ENCODE measurements at regions not wholly inside any gene's neighbourhood (a gene's known extent, or its start where the extent isn't known, plus 50 kb on each side); places are given as distances from the start of the nearest gene placed in this dataset.
"Not testable (repeated sequence)": the region's sequence is repeated elsewhere in the genome, so short reads cannot be mapped to it uniquely, and the experiment has no call there.

GRCh38 chr2:85969367-85969766, 80.6 kb upstream of the ST3GAL5 start:
- ATAC-seq (ENCODE audit: poor library complexity); intact Hi-C loops (cut with DNase I); DNase-seq: not testable (repeated sequence)

- ATAC-seq (ENCODE audit: poor library complexity); DNase-seq; intact Hi-C loops (cut with DNase I): not testable (repeated sequence)
Observed at GRCh38 chr2:85965770-85966169, 77.0 kb upstream of the ST3GAL5 start.

DNA sequence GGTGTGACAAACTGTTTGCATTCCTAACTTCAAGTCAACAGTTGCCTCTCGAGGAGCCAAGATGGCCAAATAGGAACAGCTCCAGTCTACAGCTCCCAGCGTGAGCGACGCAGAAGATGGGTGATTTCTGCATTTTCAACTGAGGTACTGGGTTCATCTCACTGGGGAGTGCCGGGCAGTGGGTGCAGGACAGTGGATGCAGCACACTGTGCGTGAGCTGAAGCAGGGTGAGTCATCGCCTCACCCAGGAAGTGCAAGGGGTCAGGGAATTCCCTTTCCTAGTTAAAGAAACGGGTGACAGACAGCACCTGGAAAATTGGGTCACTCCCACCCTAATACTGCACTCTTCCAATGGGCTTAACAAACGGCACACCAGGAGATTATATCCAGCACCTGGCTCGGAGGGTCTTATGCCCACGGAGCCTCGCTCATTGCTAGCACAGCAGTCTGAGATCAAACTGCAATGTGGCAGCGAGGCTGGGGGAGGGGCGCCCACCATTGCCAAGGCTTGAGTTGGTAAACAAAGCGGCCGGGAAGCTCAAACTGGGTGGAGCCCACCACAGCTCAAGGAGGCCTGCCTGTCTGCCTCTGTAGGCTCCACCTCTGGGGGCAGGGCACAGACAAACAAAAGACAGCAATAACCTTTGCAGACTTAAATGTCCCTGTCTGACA, 75.1 kb upstream of the ST3GAL5 start:
- intact Hi-C loops (cut with DNase I); ATAC-seq (ENCODE audit: poor library complexity); DNase-seq: not testable (repeated sequence)

GRCh38 chr2:85963068-85963467, 74.3 kb upstream of the ST3GAL5 start:
- no peak for ATAC-seq (ENCODE audit: poor library complexity)
- intact Hi-C loops (cut with DNase I): no loop called here
- no peak for DNase-seq

DNA sequence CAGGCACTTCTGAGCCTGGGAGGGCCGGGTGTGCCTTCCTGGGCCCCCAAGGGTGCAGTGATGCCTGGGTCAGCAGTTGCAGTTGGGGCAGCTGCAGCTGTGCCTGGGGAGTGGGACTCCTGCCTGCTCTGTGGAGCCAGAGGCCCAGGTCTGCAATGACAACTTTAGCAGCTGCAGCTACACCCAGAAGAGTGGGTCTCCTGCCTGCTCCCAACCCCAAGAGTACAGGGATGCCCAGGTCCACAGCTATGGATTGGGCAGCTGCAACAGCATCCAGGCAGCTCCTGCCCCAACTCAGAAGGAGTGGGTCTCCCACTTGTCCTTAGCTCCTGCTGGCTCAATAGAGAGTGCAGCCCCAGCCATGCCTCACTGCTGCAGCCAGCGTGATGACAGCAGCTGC, 73.0 kb upstream of the ST3GAL5 start:
- ATAC-seq (ENCODE audit: poor library complexity) (no peak), DNase-seq (no peak)
- intact Hi-C loops (cut with DNase I): no loop called here

DNA sequence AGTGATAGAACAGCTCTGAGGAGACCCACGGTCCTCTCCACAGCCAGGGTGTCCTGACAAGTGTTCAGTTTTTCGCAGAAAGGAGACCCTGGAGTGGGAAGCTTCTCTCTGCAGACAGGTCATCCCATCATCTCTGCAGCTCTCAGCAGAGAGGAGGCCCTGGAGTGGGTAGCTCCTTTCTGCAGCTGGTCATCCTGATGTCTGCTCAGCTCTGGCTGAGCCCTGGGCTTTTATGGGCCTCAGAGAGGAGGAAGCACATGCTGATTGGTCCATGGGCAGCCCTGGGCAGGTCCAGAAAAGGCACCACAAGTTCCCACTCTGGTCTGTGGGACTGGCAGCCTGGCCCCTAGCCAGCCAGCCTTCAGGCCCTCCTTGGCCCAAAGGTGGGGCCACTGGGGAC, 72.3 kb upstream of the ST3GAL5 start:
- ATAC-seq (ENCODE audit: poor library complexity): no peak
- DNase-seq: no peak
- intact Hi-C loops (cut with DNase I): no loop called here

DNA sequence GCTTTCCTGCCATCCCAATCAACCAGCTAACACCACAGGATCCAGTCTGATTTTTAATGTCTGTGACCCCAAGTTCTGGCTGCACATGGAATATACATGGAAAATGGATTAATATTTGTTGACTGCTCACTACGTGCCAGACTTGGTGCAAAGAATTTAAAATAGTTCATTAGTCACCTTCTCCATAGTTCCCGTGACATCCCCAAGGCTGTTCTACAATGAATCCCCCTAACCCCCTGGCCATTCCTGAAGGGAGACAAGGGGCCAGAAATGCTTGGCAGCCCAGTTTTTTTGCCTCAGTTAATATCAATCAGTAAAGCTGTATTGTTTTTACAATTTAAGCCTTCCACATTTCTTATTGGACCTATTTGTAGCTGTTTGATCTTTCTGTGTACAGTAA, 71.0 kb upstream of the ST3GAL5 start:
- ATAC-seq (ENCODE audit: poor library complexity) (no peak), DNase-seq (no peak)
- intact Hi-C loops (cut with DNase I): no loop called here

- intact Hi-C loops (cut with DNase I): no loop called here
- no peak for ATAC-seq (ENCODE audit: poor library complexity)
- no peak for DNase-seq
Observed at GRCh38 chr2:85959185-85959584, 70.4 kb upstream of the ST3GAL5 start.

DNA sequence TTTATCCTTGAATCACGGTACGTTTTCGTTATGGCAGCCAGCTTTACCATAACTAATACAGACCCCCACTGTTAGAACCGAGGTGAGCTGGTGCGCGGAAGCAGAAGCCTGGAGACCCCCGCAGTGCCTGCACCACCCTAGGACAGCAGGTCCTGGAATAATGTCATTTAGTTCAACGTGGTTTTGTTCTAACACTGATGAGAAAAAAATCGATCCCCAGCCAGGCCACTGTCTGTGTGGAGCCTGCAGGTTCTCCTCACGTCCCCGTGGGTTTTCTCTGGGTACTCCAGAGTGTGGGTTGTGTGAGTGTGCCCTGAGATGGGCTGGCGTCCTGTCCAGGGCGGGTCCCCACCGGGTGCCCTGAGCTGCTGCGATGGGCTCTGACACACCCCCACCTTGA, 69.9 kb upstream of the ST3GAL5 start:
- intact Hi-C loops (cut with DNase I): no loop called here
- DNase-seq (no peak), ATAC-seq (ENCODE audit: poor library complexity) (no peak)

DNA sequence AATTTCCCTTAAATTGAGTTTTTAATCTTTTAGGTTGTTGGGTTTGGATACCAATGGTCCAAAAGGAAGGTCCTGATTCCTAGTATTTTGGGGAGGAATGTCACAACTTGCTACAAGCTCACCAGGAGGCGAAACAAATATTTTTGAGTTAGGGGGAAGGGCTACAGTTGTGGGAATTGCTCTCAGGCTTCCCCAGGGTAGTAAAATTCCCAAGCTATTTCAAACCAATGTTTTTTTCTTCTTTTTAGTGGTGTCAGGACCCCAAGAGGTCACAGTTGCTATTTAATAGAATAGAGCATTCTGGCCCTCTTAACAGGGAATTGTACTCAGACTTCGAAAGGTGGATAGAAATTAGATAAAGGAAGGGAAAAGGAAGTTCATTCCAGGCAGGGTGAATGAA, 68.5 kb upstream of the ST3GAL5 start:
- intact Hi-C loops (cut with DNase I): no loop called here
- no peak for DNase-seq
- no peak for ATAC-seq (ENCODE audit: poor library complexity)

DNA sequence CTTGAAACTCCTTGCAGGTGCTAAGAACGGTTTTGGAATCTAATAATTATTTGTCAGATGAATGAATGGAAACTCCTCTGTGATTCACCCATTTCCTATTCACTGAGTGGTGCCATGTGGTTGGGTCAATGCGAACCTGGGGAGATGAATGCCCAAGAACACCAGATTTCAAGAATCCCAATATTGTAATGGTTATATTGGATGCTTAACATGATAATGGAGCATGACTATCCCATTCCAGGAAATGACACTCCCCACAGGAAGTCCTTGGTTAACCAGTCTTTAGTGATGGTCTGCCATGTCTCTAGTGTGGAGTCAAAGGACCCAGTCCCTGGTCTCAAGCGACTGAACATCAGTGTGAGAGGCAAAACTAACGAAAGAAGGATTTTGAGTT, 67.9 kb upstream of the ST3GAL5 start:
- DNase-seq (no peak), ATAC-seq (ENCODE audit: poor library complexity) (no peak)
- intact Hi-C loops (cut with DNase I): no loop called here

DNA sequence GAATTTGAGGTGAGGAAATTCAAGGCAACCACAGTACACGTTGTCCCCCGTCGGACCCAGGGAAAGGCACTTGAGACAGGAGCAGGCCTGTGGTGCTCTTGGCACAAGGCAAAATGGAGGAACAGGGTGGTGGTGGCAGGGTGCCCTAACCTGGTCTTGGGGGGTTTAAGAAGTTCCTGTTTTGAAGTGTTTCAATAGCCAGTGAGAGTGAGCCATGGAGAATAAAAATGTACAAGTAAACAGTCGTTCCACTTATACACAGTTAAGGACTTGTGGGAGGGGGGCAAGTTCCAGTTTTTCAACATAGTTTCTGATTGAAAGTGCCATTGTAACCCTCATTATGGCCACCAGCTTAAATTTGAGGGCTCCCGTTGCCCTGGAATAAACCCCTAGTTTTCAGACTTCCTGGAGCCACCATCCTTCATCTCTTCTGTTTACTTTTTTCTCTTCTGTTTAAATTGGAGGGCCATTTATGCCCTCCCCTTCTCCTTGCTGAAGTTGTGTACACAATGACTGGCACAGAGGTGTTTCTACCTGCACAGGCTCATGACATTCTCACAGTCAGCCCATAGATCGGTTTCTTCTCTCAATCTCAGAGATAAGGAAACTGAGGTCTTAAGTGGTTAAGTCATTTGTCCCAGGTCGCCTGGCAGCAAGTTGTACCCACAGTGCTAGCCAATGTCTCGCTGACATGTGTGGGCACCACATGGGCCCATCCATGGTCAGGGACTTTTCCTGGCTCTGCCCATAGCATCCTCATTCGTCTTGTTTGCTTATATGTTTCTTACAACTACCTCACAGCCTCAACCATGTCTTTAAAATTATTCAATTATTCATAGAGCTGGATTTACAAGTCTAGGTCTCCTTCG, 66.0 kb upstream of the ST3GAL5 start:
- intact Hi-C loops (cut with DNase I): no loop called here
- DNase-seq: no peak
- ATAC-seq (ENCODE audit: poor library complexity): no peak

DNA sequence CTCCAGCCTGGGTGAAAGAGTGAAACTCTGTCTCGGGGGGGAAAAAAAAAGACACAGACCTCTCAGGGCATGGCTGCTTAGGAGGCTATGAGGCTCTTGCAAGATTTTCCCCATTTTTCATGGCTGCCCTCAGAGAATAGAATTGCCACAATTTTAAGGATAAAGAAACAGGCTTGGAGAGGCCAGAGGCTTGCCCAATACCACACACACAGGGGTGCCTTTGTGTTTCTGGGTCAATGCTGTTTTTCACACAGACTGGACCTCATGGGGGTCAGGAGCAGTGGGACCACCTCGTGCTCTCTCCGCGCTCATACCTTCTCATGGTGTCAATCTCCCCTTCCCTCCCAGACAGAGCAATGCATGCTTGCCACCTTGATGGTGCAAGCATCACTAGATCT, 65.4 kb upstream of the ST3GAL5 start:
- intact Hi-C loops (cut with DNase I): no loop called here
- DNase-seq: no peak
- ATAC-seq (ENCODE audit: poor library complexity): no peak

DNA sequence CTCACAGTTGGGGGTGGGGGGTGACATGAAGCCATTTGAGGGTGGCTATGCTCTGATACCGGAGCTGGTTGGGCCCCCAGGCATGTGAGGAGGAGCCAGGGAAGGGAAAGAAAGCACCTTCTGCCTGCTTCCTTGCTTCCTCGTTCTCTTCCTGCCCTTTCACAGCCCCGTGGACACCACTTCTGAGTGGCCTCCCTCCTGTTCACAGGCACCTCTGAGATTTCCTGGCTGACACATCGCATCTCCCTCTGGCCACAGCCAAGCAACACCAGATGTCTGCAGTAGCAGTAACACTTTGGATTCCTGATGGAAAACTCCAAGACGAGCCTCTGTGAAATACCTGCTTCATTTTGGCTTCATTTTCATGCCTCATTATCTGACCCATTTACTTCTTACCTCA, 64.7 kb upstream of the ST3GAL5 start:
- no peak for DNase-seq
- intact Hi-C loops (cut with DNase I): no loop called here
- ATAC-seq (ENCODE audit: poor library complexity): no peak

- intact Hi-C loops (cut with DNase I): no loop called here
- no peak for DNase-seq
- no peak for ATAC-seq (ENCODE audit: poor library complexity)
Observed at GRCh38 chr2:85952196-85952734, 63.5 kb upstream of the ST3GAL5 start.

DNA sequence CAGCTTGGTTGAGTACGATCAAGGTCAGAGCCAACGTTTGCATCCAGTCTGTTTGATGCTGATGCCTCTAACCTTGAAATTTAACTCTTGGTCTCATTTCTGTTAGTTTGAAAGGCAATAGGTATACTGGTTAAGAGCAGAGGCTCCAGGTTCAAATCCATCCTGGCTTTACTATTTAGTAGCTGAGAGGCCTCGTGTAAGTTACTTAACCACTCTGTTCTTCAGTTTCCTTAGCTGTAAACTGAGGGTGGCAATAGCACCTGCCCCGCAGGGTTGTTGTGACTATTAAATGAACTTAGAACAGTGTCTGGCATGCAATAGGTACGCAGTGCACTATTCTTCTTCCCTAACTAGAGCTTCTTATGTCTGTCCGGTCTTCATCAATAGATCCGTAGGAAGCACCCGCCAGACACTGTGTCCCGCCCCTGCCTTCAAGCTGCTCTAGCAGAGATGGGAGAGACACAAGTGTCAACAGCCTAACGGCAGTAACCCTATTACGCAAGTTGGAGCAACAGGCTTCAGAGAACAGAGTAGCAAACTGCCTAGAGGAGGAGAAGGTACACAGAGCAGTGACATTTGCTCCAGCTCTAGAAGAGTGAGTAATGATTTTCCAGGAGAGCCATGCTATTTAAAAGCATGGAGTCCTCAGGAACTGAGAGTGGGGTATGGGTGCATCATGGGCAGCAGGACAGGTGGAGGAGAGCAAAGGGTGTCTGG, 62.7 kb upstream of the ST3GAL5 start:
- no peak for ATAC-seq (ENCODE audit: poor library complexity)
- intact Hi-C loops (cut with DNase I): no loop called here

GRCh38 chr2:85950743-85951142, 62.0 kb upstream of the ST3GAL5 start:
- intact Hi-C loops (cut with DNase I): no loop called here
- ATAC-seq (ENCODE audit: poor library complexity) (no peak), DNase-seq (no peak)

More for the DNA sequence above, 62.7 kb upstream of the ST3GAL5 start:
- no peak for DNase-seq

DNA sequence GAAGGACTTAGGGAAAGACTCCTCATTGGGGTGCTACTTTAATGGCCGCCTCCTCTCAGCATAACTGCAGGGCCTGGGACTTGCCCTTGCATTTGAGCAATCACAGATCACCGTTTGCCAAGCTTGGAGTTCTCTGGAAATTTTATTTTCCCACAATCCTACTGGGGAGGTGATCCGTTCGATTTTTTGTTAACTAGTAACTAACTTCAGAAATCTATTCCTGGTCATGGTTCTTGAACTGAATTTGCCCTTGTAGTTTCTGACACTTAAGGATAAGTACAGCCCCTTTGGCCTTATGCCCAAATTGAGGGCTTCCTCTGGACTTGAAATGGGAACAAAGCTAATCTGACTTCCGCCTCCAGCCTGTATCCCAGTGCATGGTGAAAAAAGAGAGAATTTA, 60.5 kb upstream of the ST3GAL5 start:
- ATAC-seq (ENCODE audit: poor library complexity) (peak; percentile 50), DNase-seq (no peak)
- intact Hi-C loops (cut with DNase I): no loop called here

DNA sequence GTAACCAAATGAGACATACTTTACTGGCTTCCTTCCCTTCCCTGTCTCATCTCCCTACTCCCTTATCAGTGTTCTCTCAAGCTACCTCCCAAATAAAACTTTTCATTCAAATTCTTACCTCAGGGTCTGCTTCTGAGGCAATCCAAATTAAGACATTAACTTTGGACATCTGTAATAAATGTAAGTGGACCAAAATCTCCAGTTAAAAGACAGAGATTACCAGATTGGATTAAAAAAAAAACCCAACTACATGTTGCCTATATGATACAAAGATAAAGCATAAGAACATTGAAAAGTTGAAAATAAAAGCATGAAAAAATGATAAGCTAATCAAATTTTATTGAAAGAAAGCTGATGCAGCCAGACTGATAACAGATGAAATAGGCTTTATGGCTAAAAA, 58.8 kb upstream of the ST3GAL5 start:
- ATAC-seq (ENCODE audit: poor library complexity): no peak
- no peak for DNase-seq
- intact Hi-C loops (cut with DNase I): no loop called here

Data from Right ventricle myocardium superior (tissue), 1 donor.